OCI-LY7 (cell line): ENCODE measurements at regions not wholly inside any gene's neighbourhood (a gene's known extent, or its start where the extent isn't known, plus 50 kb on each side); places are given as distances from the start of the nearest gene placed in this dataset.

Source experiments
- EZH2phosphoT487 ChIP-seq: fragments of 200-600 bp; sonication (generic); IDR thresholded peaks from 2 replicates; pipeline ENCODE4 v1.6.1; 2018; ENCODE audit warnings: low read depth, borderline replicate concordance, mild to moderate bottlenecking, mixed run types, antibody characterized with exemption, low read length, moderate library complexity, mixed read lengths
- TF ChIP-seq, protein P1 (sequence below): fragments of 200-600 bp; sonication (generic); conservative IDR thresholded peaks from 2 replicates; pipeline ENCODE4 v1.5.1; 2014; ENCODE audit warnings: mild to moderate bottlenecking, antibody characterized with exemption, low read length, moderate library complexity, mixed read lengths

DNA sequence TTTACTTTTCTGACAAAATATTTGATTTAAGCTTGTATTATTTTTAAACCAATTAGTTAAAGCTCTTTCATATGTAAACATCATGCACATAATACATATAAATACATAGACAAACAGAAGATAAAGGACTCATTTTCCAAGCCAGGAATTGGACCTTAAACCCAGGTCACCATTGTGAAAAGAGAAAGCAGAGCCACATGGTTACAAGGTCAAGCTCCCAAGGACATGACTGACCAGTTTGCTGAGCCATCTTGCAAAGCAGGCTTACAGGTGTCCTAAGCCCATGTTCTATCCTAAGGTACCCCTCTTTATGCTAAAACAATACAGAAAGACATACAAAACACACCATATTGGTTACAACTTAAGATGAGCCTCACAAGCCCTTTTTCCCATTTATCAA is 50.5 kb upstream of the DNAJC19 start:
- TF ChIP-seq, protein P1, sequence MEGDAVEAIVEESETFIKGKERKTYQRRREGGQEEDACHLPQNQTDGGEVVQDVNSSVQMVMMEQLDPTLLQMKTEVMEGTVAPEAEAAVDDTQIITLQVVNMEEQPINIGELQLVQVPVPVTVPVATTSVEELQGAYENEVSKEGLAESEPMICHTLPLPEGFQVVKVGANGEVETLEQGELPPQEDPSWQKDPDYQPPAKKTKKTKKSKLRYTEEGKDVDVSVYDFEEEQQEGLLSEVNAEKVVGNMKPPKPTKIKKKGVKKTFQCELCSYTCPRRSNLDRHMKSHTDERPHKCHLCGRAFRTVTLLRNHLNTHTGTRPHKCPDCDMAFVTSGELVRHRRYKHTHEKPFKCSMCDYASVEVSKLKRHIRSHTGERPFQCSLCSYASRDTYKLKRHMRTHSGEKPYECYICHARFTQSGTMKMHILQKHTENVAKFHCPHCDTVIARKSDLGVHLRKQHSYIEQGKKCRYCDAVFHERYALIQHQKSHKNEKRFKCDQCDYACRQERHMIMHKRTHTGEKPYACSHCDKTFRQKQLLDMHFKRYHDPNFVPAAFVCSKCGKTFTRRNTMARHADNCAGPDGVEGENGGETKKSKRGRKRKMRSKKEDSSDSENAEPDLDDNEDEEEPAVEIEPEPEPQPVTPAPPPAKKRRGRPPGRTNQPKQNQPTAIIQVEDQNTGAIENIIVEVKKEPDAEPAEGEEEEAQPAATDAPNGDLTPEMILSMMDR, result no peak
- no peak for TF ChIP-seq EZH2phosphoT487
